ENCODE measurements at regions not wholly inside any gene's neighbourhood (a gene's known extent, or its start where the extent isn't known, plus 50 kb on each side); places are given as distances from the start of the nearest gene placed in this dataset.

DNA sequence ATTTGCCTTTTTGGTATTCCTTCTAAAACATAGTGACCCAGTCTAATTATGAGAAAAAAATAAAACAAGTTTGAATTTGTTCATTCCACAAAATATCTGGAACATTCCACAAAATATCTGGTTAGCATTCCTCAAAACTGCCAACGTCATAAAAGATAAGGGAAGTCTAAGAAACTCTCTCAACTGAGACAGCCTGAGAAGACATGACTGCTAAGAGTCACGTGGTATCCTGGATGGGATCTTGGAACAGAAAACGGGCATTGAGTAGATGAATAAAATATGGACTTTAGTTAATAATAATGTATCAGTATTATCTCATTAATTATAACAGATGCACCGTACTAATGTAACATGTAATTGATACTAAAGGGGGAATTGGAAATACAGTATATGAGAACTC, 280.9 kb downstream of the ARAP2 start:
- TF ChIP-seq, protein P1, sequence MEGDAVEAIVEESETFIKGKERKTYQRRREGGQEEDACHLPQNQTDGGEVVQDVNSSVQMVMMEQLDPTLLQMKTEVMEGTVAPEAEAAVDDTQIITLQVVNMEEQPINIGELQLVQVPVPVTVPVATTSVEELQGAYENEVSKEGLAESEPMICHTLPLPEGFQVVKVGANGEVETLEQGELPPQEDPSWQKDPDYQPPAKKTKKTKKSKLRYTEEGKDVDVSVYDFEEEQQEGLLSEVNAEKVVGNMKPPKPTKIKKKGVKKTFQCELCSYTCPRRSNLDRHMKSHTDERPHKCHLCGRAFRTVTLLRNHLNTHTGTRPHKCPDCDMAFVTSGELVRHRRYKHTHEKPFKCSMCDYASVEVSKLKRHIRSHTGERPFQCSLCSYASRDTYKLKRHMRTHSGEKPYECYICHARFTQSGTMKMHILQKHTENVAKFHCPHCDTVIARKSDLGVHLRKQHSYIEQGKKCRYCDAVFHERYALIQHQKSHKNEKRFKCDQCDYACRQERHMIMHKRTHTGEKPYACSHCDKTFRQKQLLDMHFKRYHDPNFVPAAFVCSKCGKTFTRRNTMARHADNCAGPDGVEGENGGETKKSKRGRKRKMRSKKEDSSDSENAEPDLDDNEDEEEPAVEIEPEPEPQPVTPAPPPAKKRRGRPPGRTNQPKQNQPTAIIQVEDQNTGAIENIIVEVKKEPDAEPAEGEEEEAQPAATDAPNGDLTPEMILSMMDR (IDR thresholded peaks at IDR 0.05), result no peak
- TF ChIP-seq EZH2phosphoT487 (IDR thresholded peaks at IDR 0.05), result no peak

Measured in neural progenitor cell (in vitro differentiated cells).